ENCODE measurements at regions not wholly inside any gene's neighbourhood (a gene's known extent, or its start where the extent isn't known, plus 50 kb on each side); places are given as distances from the start of the nearest gene placed in this dataset.

DNA sequence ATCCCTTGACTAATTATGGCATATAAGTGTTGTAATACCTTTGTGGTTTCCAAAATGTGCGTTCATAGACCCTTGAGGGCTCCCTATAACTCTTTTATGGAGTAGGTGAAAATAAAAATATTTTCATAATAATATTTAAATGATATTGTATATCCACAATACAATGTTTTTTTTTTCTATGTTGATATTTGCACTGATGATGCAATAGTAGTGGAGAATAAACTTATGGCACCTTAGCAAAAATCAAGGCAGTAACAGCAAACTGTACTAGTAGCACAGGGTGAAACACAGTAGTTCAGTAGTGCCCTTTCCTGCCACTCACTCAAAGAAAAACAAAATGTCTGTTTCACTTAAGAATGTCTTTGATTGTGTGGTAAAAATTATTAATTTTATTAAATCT is 465.3 kb downstream of the C4orf33 start:
- Histone ChIP-seq H3K9me3 (no peaks in the 10 kb centered on the region), H3K4me1 (no peaks in the 10 kb centered on the region), H3K36me3 (no peaks in the 10 kb centered on the region), H3K27ac (replicated peaks in 1 of 4) (no peak overlapping the region), H3K4me3 (no peak overlapping the region), H3K27me3 (no peaks in the 10 kb centered on the region)
- 86% methylated on average over 1 of the region's 1 CpG for WGBS
- no peak for DNase-seq (ENCODE audit: extremely low spot score)
- intact Hi-C loops (cut with DNase I), result no loop called here
- TF ChIP-seq CTCF (IDR thresholded peaks at IDR 0.05) (no peak), POLR2A (IDR thresholded peaks at IDR 0.05; ENCODE audit: low read depth) (no peak), EP300 (IDR thresholded peaks at IDR 0.05) (no peak), POLR2AphosphoS5 (IDR thresholded peaks at IDR 0.05) (no peak)

DNA sequence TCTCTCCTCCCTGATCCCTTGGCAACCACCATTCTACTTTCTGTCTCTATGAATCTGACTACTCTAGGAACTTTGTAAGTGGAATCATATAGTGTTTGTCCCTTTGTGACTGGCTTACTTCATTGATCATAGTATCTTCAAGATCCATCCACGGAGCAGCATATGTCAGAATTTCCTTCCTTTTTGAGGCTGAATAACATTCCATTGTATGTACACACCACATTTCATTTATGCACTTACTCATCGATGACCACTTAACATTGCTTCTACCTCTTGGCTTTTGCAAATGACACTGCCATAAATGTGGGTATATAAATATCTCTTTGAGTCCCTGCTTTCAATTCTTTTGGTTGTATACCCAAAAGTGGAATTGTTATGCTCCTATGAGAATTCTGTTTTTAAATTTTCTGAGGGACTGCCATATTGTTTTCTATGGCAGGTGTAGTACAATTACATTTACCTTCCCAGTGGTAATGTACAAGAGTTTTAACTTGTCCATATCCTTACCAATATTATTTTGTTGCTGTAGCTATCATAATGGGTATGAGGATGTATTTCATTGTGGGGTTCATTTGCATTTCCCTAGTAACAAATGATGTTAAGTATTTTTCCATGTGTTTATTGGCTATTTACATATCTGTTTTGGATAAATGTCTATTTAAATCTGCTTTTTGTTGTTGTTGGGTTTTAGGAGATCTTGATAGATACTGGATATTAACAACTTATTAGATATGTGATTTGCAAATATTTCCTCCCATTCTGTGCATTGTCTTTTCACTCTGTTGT is 466.1 kb downstream of the C4orf33 start:
- Histone ChIP-seq H3K36me3 (no peaks in the 10 kb centered on the region), H3K4me1 (no peaks in the 10 kb centered on the region), H3K9me3 (no peaks in the 10 kb centered on the region), H3K4me3 (no peak overlapping the region), H3K27me3 (no peaks in the 10 kb centered on the region), H3K27ac (replicated peaks in 1 of 4) (no peak overlapping the region)
- intact Hi-C loops (cut with DNase I), result no loop called here
- TF ChIP-seq EP300 (IDR thresholded peaks at IDR 0.05) (no peak), CTCF (IDR thresholded peaks at IDR 0.05) (no peak), POLR2A (IDR thresholded peaks at IDR 0.05; ENCODE audit: low read depth) (no peak), POLR2AphosphoS5 (IDR thresholded peaks at IDR 0.05) (no peak)
- 75% methylated on average over 2 of the region's 2 CpGs for WGBS
- no peak for DNase-seq (ENCODE audit: extremely low spot score)

GRCh38 chr4:129565214-129565613 is 469.3 kb downstream of the C4orf33 start:
- no peak for DNase-seq (ENCODE audit: extremely low spot score)
- Histone ChIP-seq H3K27me3 (no peaks in the 10 kb centered on the region), H3K9me3 (no peaks in the 10 kb centered on the region), H3K36me3 (no peaks in the 10 kb centered on the region), H3K4me3 (no peak overlapping the region), H3K27ac (replicated peaks in 1 of 4) (no peak overlapping the region), H3K4me1 (no peaks in the 10 kb centered on the region)
- no peak for TF ChIP-seq POLR2AphosphoS5 (IDR thresholded peaks at IDR 0.05)
- TF ChIP-seq CTCF (IDR thresholded peaks at IDR 0.05), result no peak
- no peak for TF ChIP-seq EP300 (IDR thresholded peaks at IDR 0.05)
- TF ChIP-seq POLR2A (IDR thresholded peaks at IDR 0.05; ENCODE audit: low read depth), result no peak
- 90% methylated on average over 2 of the region's 2 CpGs for WGBS
- intact Hi-C loops (cut with DNase I), result no loop called here

DNA sequence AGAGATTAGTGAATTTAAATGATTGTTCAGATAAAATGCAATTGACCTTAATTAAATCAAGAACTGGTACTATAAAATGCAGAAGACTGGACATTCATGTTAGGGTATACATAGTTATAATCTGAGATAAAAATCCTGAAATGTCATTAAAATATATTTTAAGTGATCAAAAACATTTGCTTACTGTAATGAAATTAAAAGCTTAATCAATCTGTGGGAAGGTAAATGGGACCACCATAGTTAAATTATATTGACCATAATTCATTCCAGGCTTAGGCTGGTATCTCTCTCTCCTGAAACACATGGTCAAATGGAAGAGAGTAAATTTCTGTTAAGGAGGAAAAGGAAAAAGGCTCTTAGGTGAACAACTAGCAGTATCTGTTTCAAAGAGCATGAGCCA is 474.4 kb downstream of the C4orf33 start:
- no peaks in the 10 kb centered on the region for H3K27me3 ChIP-seq
- no peak overlapping the region for H3K27ac ChIP-seq (replicated peaks in 1 of 4)
- no peaks in the 10 kb centered on the region for H3K36me3 ChIP-seq
- no peaks in the 10 kb centered on the region for H3K9me3 ChIP-seq
- DNase-seq (ENCODE audit: extremely low spot score), result no peak
- TF ChIP-seq POLR2AphosphoS5 (IDR thresholded peaks at IDR 0.05), result no peak
- H3K4me3 ChIP-seq, result no peak overlapping the region
- intact Hi-C loops (cut with DNase I), result no loop called here
- H3K4me1 ChIP-seq, result no peaks in the 10 kb centered on the region

GRCh38 chr4:129578336-129578735 is 482.4 kb downstream of the C4orf33 start:
- H3K9me3 ChIP-seq, result no peaks in the 10 kb centered on the region
- intact Hi-C loops (cut with DNase I), result no loop called here
- H3K4me1 ChIP-seq, result no peaks in the 10 kb centered on the region
- H3K27me3 ChIP-seq, result no peaks in the 10 kb centered on the region
- no peak overlapping the region for H3K4me3 ChIP-seq
- no peak overlapping the region for H3K27ac ChIP-seq (replicated peaks in 1 of 4)
- DNase-seq (ENCODE audit: extremely low spot score), result no peak
- no peaks in the 10 kb centered on the region for H3K36me3 ChIP-seq
- WGBS, result 76% methylated on average over 6 of the region's 6 CpGs
- TF ChIP-seq CTCF (IDR thresholded peaks at IDR 0.05) (no peak), POLR2A (IDR thresholded peaks at IDR 0.05; ENCODE audit: low read depth) (no peak), POLR2AphosphoS5 (IDR thresholded peaks at IDR 0.05) (no peak), EP300 (IDR thresholded peaks at IDR 0.05) (no peak)
